IMR-90 (cell line): ENCODE measurements at regions not wholly inside any gene's neighbourhood (a gene's known extent, or its start where the extent isn't known, plus 50 kb on each side); places are given as distances from the start of the nearest gene placed in this dataset.

Source experiments
- ATAC-seq: fragments of 200-7000 bp; cut with Tn5 transposase; 2 replicates; pipeline ENCODE4 v1.9.1; 2020; ENCODE audit warnings: low read depth, mild to moderate bottlenecking, moderate library complexity
- BruUV-seq: library from RNA; stranded (reverse); fragments of 400-500 nt; replicated peaks from 2 replicates; lab custom pipeline; 2021; lab: Mats Ljungman, UMichigan
- CTCF ChIA-PET: fragments of 300-600 bp; formaldehyde crosslinking; extraction: SDS; loops from one replicate; lab custom pipeline; 2021; ENCODE audit warnings: antibody characterized with exemption; lab: Yijun Ruan, JAX
- POLR2A ChIA-PET: fragments of 300-600 bp; sonication (Branson Sonifier 250); formaldehyde crosslinking; loops from one replicate; lab custom pipeline; 2022; ENCODE audit warnings: antibody characterized with exemption; ENCODE audit not compliant: unreplicated experiment; lab: Charles Lee
- DNase-seq: peaks from one replicate; pipeline ENCODE4 v3.0.0; 2013
- H2AFZ ChIP-seq: replicated peaks from 2 replicates; pipeline ENCODE3; 2013; ENCODE audit warnings: low read length, mild to moderate bottlenecking; ENCODE audit not compliant: poor library complexity
- H2AK5ac ChIP-seq: 2 replicates; pipeline ENCODE4 v1.6.1; 2013; ENCODE audit warnings: low read depth, low read length, inconsistent platforms
- H2AK9ac ChIP-seq: replicated peaks from 2 replicates; pipeline ENCODE3; 2013; ENCODE audit warnings: mild to moderate bottlenecking, low read depth, low read length, moderate library complexity; ENCODE audit not compliant: poor library complexity
- H2BK120ac ChIP-seq: 2 replicates; pipeline ENCODE4 v1.6.1; 2013; ENCODE audit warnings: low read depth, low read length, inconsistent platforms
- H2BK15ac ChIP-seq: 3 replicates; pipeline ENCODE4 v1.6.1; 2013; ENCODE audit warnings: low read depth, low read length, inconsistent platforms
- H2BK20ac ChIP-seq: 2 replicates; pipeline ENCODE4 v1.6.1; 2013; ENCODE audit warnings: low read depth, mild to moderate bottlenecking, inconsistent platforms, low read length, moderate library complexity
- H2BK5ac ChIP-seq: 2 replicates; pipeline ENCODE4 v1.6.1; 2013; ENCODE audit warnings: mild to moderate bottlenecking, low read depth, low read length, inconsistent platforms; ENCODE audit not compliant: poor library complexity, severe bottlenecking
- H3K14ac ChIP-seq: replicated peaks from 2 replicates; pipeline ENCODE4 v1.6.1; 2013; ENCODE audit warnings: low read depth, low read length, inconsistent platforms
- H3K18ac ChIP-seq: 2 replicates; pipeline ENCODE4 v1.6.1; 2013; ENCODE audit warnings: low read depth, low read length, control low read depth
- H3K23ac ChIP-seq: 2 replicates; pipeline ENCODE4 v1.6.1; 2013; ENCODE audit warnings: low read depth, low read length, inconsistent platforms
- H3K27ac ChIP-seq: 2 replicates; pipeline ENCODE4 v1.5.1; 2013; ENCODE audit warnings: mild to moderate bottlenecking, control low read depth, low read length; ENCODE audit not compliant: insufficient read depth
- H3K27me3 ChIP-seq: 2 replicates; pipeline ENCODE4 v1.6.1; 2013; ENCODE audit warnings: low read length; ENCODE audit not compliant: control insufficient read depth, insufficient read depth
- H3K36me3 ChIP-seq: 2 replicates; pipeline ENCODE4 v1.6.1; 2013; ENCODE audit warnings: low read length, mixed read lengths; ENCODE audit not compliant: control insufficient read depth, insufficient read depth
- H3K4ac ChIP-seq: 2 replicates; pipeline ENCODE4 v1.6.1; 2013; ENCODE audit warnings: low read depth, low read length, inconsistent platforms
- H3K4me1 ChIP-seq: 2 replicates; pipeline ENCODE4 v1.6.1; 2013; ENCODE audit warnings: low read length, mixed read lengths; ENCODE audit not compliant: control insufficient read depth, insufficient read depth
- H3K4me2 ChIP-seq: 2 replicates; pipeline ENCODE4 v1.6.1; 2013; ENCODE audit warnings: low read depth, mild to moderate bottlenecking, control low read depth, low read length, moderate library complexity
- H3K4me3 ChIP-seq: 2 replicates; pipeline ENCODE4 v1.5.1; 2013; ENCODE audit warnings: low read depth, mild to moderate bottlenecking, control low read depth, low read length, moderate library complexity; ENCODE audit not compliant: insufficient read depth
- H3K56ac ChIP-seq: 2 replicates; pipeline ENCODE4 v1.6.1; 2013; ENCODE audit warnings: low read length, inconsistent platforms; ENCODE audit not compliant: insufficient read depth; ENCODE audit errors: extremely low read depth
- H3K79me1 ChIP-seq, 2 experiments: 2 replicates each; pipeline ENCODE4 v1.6.1; 2013; ENCODE audit warnings: low read length in 2 of 2, inconsistent platforms in 1 of 2, low read depth in 1 of 2
- H3K9ac ChIP-seq: 2 replicates; pipeline ENCODE4 v1.6.1; 2013; ENCODE audit warnings: low read depth, low read length, control low read depth
- H3K9me1 ChIP-seq: 2 replicates; pipeline ENCODE4 v1.6.1; 2013; ENCODE audit warnings: low read length, inconsistent platforms; ENCODE audit not compliant: insufficient read depth
- H3K9me3 ChIP-seq: 2 replicates; pipeline ENCODE4 v1.6.1; 2013; ENCODE audit warnings: low read length; ENCODE audit not compliant: control insufficient read depth, insufficient read depth
- H4K20me1 ChIP-seq: 2 replicates; pipeline ENCODE4 v1.6.1; 2013; ENCODE audit warnings: low read length, inconsistent platforms; ENCODE audit not compliant: insufficient read depth
- H4K5ac ChIP-seq: 2 replicates; pipeline ENCODE4 v1.6.1; 2013; ENCODE audit warnings: mild to moderate bottlenecking, low read depth, low read length, control low read depth
- H4K8ac ChIP-seq, 2 experiments: 2 replicates each; pipeline ENCODE4 v1.6.1; 2013; ENCODE audit warnings: low read depth in 2 of 2, low read length in 2 of 2, control low read depth in 1 of 2, inconsistent platforms in 1 of 2
- H4K91ac ChIP-seq: 2 replicates; pipeline ENCODE4 v1.6.1; 2013; ENCODE audit warnings: low read depth, low read length, inconsistent platforms; ENCODE audit not compliant: insufficient read depth
- BHLHE40 ChIP-seq: fragments of 150-350 bp; IDR thresholded peaks from 2 replicates; pipeline ENCODE4 v1.6.1; 2016; ENCODE audit warnings: mild to moderate bottlenecking, low read depth, low read length
- CEBPB ChIP-seq: IDR thresholded peaks from 2 replicates; pipeline ENCODE4 v1.6.1; 2012; ENCODE audit warnings: low read depth, low read length, improper control_type of control experiment
- CHD1 ChIP-seq: IDR thresholded peaks from 2 replicates; pipeline ENCODE4 v1.6.1; 2012; ENCODE audit warnings: low read depth, low read length, improper control_type of control experiment
- CTCF ChIP-seq: conservative IDR thresholded peaks from 2 replicates; pipeline ENCODE4 v1.5.1; 2012; ENCODE audit warnings: mild to moderate bottlenecking, low read depth, low read length, improper control_type of control experiment
- ELK1 ChIP-seq: fragments of 150-350 bp; IDR thresholded peaks from 2 replicates; pipeline ENCODE4 v1.6.1; 2016; ENCODE audit warnings: low read depth, mild to moderate bottlenecking, low read length, moderate library complexity, borderline replicate concordance
- FOS ChIP-seq: fragments of 150-350 bp; IDR thresholded peaks from 2 replicates; pipeline ENCODE4 v1.6.1; 2016; ENCODE audit warnings: low read depth, low read length
- MAFK ChIP-seq: IDR thresholded peaks from 2 replicates; pipeline ENCODE4 v1.6.1; 2012; ENCODE audit warnings: low read depth, low read length, improper control_type of control experiment
- MAZ ChIP-seq: IDR thresholded peaks from 2 replicates; pipeline ENCODE4 v1.6.1; 2012; ENCODE audit warnings: low read depth, mild to moderate bottlenecking, low read length, improper control_type of control experiment, moderate library complexity, borderline replicate concordance
- MXI1 ChIP-seq: IDR thresholded peaks from 2 replicates; pipeline ENCODE4 v1.6.1; 2012; ENCODE audit warnings: low read depth, mild to moderate bottlenecking, low read length, moderate library complexity, borderline replicate concordance
- POLR2A ChIP-seq: IDR thresholded peaks from 2 replicates; pipeline ENCODE4 v1.6.1; 2012; ENCODE audit warnings: mild to moderate bottlenecking, low read depth, low read length
- RFX5 ChIP-seq: IDR thresholded peaks from 2 replicates; pipeline ENCODE4 v1.8.0; 2012; ENCODE audit warnings: low read depth, mild to moderate bottlenecking, low read length, moderate library complexity
- SMC3 ChIP-seq: fragments of 150-350 bp; IDR thresholded peaks from 2 replicates; pipeline ENCODE4 v1.6.1; 2016; ENCODE audit warnings: low read depth, mild to moderate bottlenecking, antibody characterized with exemption, low read length, moderate library complexity
- USF2 ChIP-seq: fragments of 150-350 bp; IDR thresholded peaks from 2 replicates; pipeline ENCODE4 v1.6.1; 2017; ENCODE audit warnings: mild to moderate bottlenecking, antibody characterized with exemption, low read length, low read depth
- WGBS, 2 experiments: methylation state at CpG; one replicate each; pipeline versions ENCODE4 v1.1.5 to v1.1.7; 2013; ENCODE audit warnings: missing lambda C conversion rate in 2 of 2; ENCODE audit not compliant: insufficient read length in 1 of 2; ENCODE audit errors: extremely low coverage in 2 of 2; 5-methylcytosine and 5-hydroxymethylcytosine counted together
- dilution Hi-C: fragments of 300-500 bp; cut with HindIII; formaldehyde crosslinking; loops from one replicate; pipeline ENCODE4 v1.14.3; 2018; ENCODE audit warnings: low sequenced_read_pairs; ENCODE audit not compliant: unreplicated experiment
- in situ Hi-C: fragments of 300-500 bp; cut with MboI; formaldehyde crosslinking; loops from 3 replicates; pipeline ENCODE4 v1.14.3; 2019; ENCODE audit warnings: low sequenced_read_pairs, inconsistent platforms, mixed read lengths
- intact Hi-C: fragments of 100-400 bp; cut with micrococcal nuclease; formaldehyde crosslinking; loops from 2 replicates; pipeline ENCODE4 v1.10.0; 2022

- POLR2A ChIA-PET = no interaction called here
- CTCF ChIA-PET = interaction anchor here (1.2 kb wide), 1 partner anchor 210 kb away, joined by 3 read pairs; no protein-coding TSS in a partner anchor
- Histone ChIP-seq H3K79me1 (no peaks in the 10 kb centered on the region), H3K9me3 (no peaks in the 10 kb centered on the region), H3K9ac (no peak overlapping the region), H3K36me3 (no peaks in the 10 kb centered on the region), H2AFZ (peak overlapping the region; percentile 62), H3K4me3 (no peak overlapping the region), H4K5ac (no peak overlapping the region), H3K4ac (peak overlapping the region; percentile 40; the same call in 1 of the 2 replicates), H3K14ac (no peak overlapping the region), H3K27ac (no peak overlapping the region), H2AK9ac (peak overlapping the region; percentile 76), H3K27me3 (no peaks in the 10 kb centered on the region), H3K9me1 (peaks cover 10% of the 10 kb centered on the region; the same call in 1 of the 2 replicates), H2BK5ac (no peak overlapping the region), H3K23ac (no peak overlapping the region), H2BK15ac (0 out of 3 replicates have a peak overlapping the region, but pooled peaks have one; percentile 1), H3K4me2 (no peak overlapping the region), H4K8ac (peak overlapping the region in 1 of 2 experiments; percentile 40; a peak in 1 of 4 replicates), H3K4me1 (peaks cover 9% of the 10 kb centered on the region), H2BK120ac (peak overlapping the region; percentile 56; the same call in 1 of the 2 replicates), H2AK5ac (no peak overlapping the region), H2BK20ac (peak overlapping the region; percentile 72), H3K18ac (peak overlapping the region; percentile 31; the same call in 1 of the 2 replicates), H4K91ac (no peak overlapping the region), H3K56ac (no peak overlapping the region), H4K20me1 (no peaks in the 10 kb centered on the region)
- no CpG with 5 or more reads among the region's 2 CpGs for WGBS, 2 experiments
- ATAC-seq (no peak), DNase-seq (no peak)
- no TSS peak for BruUV-seq
- no peak for TF ChIP-seq CHD1
- TF ChIP-seq SMC3 = no peak
- no peak for TF ChIP-seq CTCF
- TF ChIP-seq MXI1 = no peak
- TF ChIP-seq MAZ = no peak
- no peak for TF ChIP-seq USF2
- no peak for TF ChIP-seq MAFK
- no peak for TF ChIP-seq POLR2A
- TF ChIP-seq ELK1 = no peak
- TF ChIP-seq FOS = no peak
- no peak for TF ChIP-seq BHLHE40
- TF ChIP-seq CEBPB = no peak
- TF ChIP-seq RFX5 = no peak
- in situ Hi-C loops (no loop called here), dilution Hi-C loops (no loop called here), intact Hi-C loops (no loop called here)
These were observed 200.6 kb upstream of the RBMS1 start for GRCh38 chr2:160694221-160694620.
